Gastroesophageal sphincter (tissue), 3 donors: ENCODE measurements at regions not wholly inside any gene's neighbourhood (a gene's known extent, or its start where the extent isn't known, plus 50 kb on each side); places are given as distances from the start of the nearest gene placed in this dataset.

ENCODE experiments used
- EP300 ChIP-seq: sonication (generic); formaldehyde crosslinking; IDR thresholded peaks from one replicate; pipeline ENCODE4 v1.6.1; 2017; ENCODE audit warnings: antibody characterized with exemption, mild to moderate bottlenecking
- POLR2A ChIP-seq, 2 donors: fragments of 450-650 bp; IDR thresholded peaks; one replicate each; pipeline ENCODE4 v1.6.1; 2017; ENCODE audit warnings: antibody characterized with exemption in 2 of 2, mild to moderate bottlenecking in 2 of 2, moderate library complexity in 1 of 2
- POLR2AphosphoS5 ChIP-seq: sonication (generic); formaldehyde crosslinking; IDR thresholded peaks from one replicate; pipeline ENCODE4 v1.6.1; 2017; ENCODE audit warnings: antibody characterized with exemption
- TF ChIP-seq, protein P1 (sequence below), 4 experiments: fragments of 200-600 bp in 2 of 4; fragments of 450-650 bp in 2 of 4; sonication (generic) in 1 of 4; IDR thresholded peaks; one replicate each; pipeline ENCODE4 v1.5.1; 2017 to 2019; ENCODE audit warnings: antibody characterized with exemption in 4 of 4, mild to moderate bottlenecking in 2 of 4, moderate library complexity in 2 of 4

DNA sequence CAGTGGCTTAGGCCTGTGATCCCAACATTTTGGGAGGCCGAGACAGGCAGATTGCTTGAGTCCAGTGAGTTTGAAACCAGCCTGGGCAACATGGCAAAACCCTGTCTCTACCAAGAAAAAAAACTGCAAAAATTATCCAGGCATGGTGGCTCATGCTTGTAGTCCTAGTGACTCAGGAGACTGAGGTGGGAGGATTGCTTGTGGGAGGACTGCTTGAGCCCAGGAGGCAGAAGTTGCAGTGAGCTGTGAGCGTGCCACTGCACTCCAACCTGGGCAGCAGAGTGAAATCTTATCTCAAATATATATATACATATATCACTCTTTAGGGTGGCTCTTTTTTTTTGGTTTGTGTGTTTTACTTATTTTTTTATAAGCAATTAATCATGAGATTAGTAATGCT, 83.7 kb upstream of the WDR72 start:
- no peak for TF ChIP-seq POLR2A (IDR thresholded peaks at IDR 0.05)
- TF ChIP-seq, protein P1, sequence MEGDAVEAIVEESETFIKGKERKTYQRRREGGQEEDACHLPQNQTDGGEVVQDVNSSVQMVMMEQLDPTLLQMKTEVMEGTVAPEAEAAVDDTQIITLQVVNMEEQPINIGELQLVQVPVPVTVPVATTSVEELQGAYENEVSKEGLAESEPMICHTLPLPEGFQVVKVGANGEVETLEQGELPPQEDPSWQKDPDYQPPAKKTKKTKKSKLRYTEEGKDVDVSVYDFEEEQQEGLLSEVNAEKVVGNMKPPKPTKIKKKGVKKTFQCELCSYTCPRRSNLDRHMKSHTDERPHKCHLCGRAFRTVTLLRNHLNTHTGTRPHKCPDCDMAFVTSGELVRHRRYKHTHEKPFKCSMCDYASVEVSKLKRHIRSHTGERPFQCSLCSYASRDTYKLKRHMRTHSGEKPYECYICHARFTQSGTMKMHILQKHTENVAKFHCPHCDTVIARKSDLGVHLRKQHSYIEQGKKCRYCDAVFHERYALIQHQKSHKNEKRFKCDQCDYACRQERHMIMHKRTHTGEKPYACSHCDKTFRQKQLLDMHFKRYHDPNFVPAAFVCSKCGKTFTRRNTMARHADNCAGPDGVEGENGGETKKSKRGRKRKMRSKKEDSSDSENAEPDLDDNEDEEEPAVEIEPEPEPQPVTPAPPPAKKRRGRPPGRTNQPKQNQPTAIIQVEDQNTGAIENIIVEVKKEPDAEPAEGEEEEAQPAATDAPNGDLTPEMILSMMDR (IDR thresholded peaks at IDR 0.05), result no peak
- TF ChIP-seq EP300, result no peak
- no peak for TF ChIP-seq POLR2AphosphoS5
